Heart left ventricle (tissue), 16 donors: ENCODE measurements at regions not wholly inside any gene's neighbourhood (a gene's known extent, or its start where the extent isn't known, plus 50 kb on each side); places are given as distances from the start of the nearest gene placed in this dataset.

ENCODE experiments used
- ATAC-seq, 4 donors: fragments of 200-7000 bp; cut with Tn5 transposase; one replicate each; pipeline ENCODE4 v1.9.1; 2020 to 2022; ENCODE audit warnings: moderate library complexity in 4 of 4, mild to moderate bottlenecking in 3 of 4, moderate number of reproducible peaks in 1 of 4
- DNase-seq, 5 donors: peaks; one replicate each; pipeline ENCODE4 v3.0.0-alpha.2; 2020
- H3K27ac ChIP-seq, 12 donors: fragments of 200-600 bp; sonication (generic) in 4 of 12; one replicate each; pipeline versions ENCODE4 v1.5.0 to v1.8.0; 2016 to 2022; ENCODE audit warnings: mild to moderate bottlenecking in 2 of 12
- H3K27me3 ChIP-seq, 9 donors: fragments of 200-600 bp; sonication (generic) in 2 of 9; one replicate each; pipeline versions ENCODE4 v1.5.1 to v1.8.0; 2016 to 2022; ENCODE audit warnings: mild to moderate bottlenecking in 3 of 9
- H3K36me3 ChIP-seq, 9 donors: fragments of 200-600 bp; sonication (generic) in 2 of 9; one replicate each; pipeline versions ENCODE4 v1.5.0 to v1.8.0; 2018 to 2022; ENCODE audit warnings: mild to moderate bottlenecking in 2 of 9
- H3K4me1 ChIP-seq, 12 donors: fragments of 200-600 bp; sonication (generic) in 4 of 12; one replicate each; pipeline versions ENCODE4 v1.5.0 to v1.8.0; 2016 to 2022; ENCODE audit warnings: mild to moderate bottlenecking in 3 of 12
- H3K4me3 ChIP-seq, 12 donors: fragments of 200-600 bp; sonication (generic) in 4 of 12; one replicate each; pipeline versions ENCODE4 v1.5.0 to v1.8.0; 2017 to 2022; ENCODE audit warnings: mild to moderate bottlenecking in 9 of 12, moderate library complexity in 4 of 12
- H3K9me3 ChIP-seq, 12 donors: fragments of 200-600 bp; sonication (generic) in 4 of 12; one replicate each; pipeline versions ENCODE4 v1.5.0 to v1.8.0; 2016 to 2022; ENCODE audit warnings: mild to moderate bottlenecking in 1 of 12
- POLR2A ChIP-seq, 2 donors: fragments of 450-650 bp; IDR thresholded peaks; one replicate each; pipeline ENCODE4 v1.6.1; 2017; ENCODE audit warnings: antibody characterized with exemption in 2 of 2, mild to moderate bottlenecking in 2 of 2, moderate library complexity in 2 of 2
- WGBS, 4 donors: extraction: QIAGEN DNeasy Blood & Tissue Kit in 2 of 4; methylation state at CpG; one replicate each; pipeline versions ENCODE4 v1.1.5 to v1.1.7; 2013 to 2018; 5-methylcytosine and 5-hydroxymethylcytosine counted together
- intact Hi-C, 10 donors: fragments of 100-400 bp; cut with DNase I; formaldehyde crosslinking; loops; one replicate each; pipeline versions ENCODE4 v1.11.1 to v1.14.2; 2022
- TF ChIP-seq, protein P1 (sequence below), 12 donors: fragments of 200-600 bp; sonication (generic) in 4 of 12; IDR thresholded peaks; one replicate each; pipeline versions ENCODE4 v1.5.0 to v1.8.0; 2018 to 2022; ENCODE audit warnings: antibody characterized with exemption in 12 of 12, mild to moderate bottlenecking in 5 of 12
- donor health status: ischemic (EF 13 %, LVEDD 7.1; RV severe dilation, severe dysfunction).
- donor health status: healthy with polysubstance abuse.
- donor health status: DM: no; HTN: yes; CAD: no.
- donor health status: DM: no; HTN: no; CAD: no.
- donor health status: ischemic (EF 25% LVEDD 6.9; RV normal size, moderate dysfunction).
- donor health status: ischemic (EF 25% LVEDD 5.7; RV mildly dilated, moderate dysfunction).
- donor health status: healthy.
- donor health status: DM: yes; HTN: yes; CAD: no.
- donor health status: ischemic (EF 35%, LVEDD 5.7; RV mildly dilated, moderate dysfunction).
- donor health status: nonischemic (EF 11% LVEDD 7.7; RV severe dilation, severe dysfunction).
- donor health status: DM: yes; HTN: yes; CAD: no.
- donor health status: PGD.
- donor health status: ischemic (EF 29% LVEDD 5.4; RV normal size, mild dysfunction).
- donor health status: nonischemic (EF 23%, LVEDD 6.1; RV moderate dilation, normal function).

DNA sequence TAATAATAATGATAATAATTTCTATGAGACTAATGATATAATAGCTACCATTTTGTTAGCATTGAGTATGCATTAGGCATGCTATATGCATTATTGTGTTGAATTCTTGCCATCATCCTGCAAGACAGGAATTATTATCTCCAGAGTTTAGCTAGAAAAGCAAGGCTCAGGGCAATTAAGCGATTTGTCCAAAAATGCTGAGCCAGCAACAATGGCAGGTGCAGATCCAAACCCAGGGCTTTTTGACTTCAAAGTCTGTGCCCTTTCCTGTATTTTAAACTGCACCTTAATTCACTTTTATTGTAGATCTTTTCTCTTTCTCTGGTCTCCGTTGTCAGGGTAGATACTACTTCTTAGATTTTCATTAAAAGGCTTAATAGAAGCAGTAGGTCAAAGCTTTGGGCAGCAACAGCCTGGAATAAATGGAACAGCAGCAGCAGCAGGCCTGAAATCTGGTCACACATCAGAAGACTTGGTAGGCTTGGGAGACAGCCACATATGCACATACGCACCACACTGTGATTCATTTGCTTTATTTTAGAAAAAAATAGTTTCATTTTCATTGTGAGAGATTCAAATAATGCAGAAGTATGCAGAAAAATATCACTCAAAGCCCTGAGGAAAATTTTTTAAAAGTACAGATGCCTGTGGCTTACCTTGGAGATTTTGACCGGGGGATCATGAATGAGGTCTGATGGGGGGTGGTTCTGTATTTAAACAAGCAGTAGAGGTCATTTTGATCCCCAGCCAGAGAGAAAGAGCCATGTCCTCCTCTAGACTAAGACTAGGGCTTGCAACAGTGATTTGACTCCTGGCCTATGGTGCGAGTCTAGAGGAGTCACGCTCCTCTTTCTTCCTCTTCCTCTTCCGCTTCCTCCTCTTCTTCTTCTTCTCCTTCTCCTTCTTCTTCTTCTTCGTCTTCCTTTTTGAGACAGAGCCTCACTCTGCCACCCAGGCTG is 455.7 kb downstream of the TSN start:
- no peak overlapping the region for H3K4me3 ChIP-seq
- ATAC-seq (no peak), DNase-seq (no peak)
- intact Hi-C loops: no loop called here
- H3K9me3 ChIP-seq: no peaks in the 10 kb centered on the region
- no peak overlapping the region for H3K27ac ChIP-seq
- H3K27me3 ChIP-seq: peaks cover 0 to 4% (median 0%) of the 10 kb centered on the region in 9 donors
- TF ChIP-seq POLR2A (IDR thresholded peaks at IDR 0.05): no peak
- TF ChIP-seq, protein P1, sequence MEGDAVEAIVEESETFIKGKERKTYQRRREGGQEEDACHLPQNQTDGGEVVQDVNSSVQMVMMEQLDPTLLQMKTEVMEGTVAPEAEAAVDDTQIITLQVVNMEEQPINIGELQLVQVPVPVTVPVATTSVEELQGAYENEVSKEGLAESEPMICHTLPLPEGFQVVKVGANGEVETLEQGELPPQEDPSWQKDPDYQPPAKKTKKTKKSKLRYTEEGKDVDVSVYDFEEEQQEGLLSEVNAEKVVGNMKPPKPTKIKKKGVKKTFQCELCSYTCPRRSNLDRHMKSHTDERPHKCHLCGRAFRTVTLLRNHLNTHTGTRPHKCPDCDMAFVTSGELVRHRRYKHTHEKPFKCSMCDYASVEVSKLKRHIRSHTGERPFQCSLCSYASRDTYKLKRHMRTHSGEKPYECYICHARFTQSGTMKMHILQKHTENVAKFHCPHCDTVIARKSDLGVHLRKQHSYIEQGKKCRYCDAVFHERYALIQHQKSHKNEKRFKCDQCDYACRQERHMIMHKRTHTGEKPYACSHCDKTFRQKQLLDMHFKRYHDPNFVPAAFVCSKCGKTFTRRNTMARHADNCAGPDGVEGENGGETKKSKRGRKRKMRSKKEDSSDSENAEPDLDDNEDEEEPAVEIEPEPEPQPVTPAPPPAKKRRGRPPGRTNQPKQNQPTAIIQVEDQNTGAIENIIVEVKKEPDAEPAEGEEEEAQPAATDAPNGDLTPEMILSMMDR (IDR thresholded peaks at IDR 0.05): no peak
- no peaks in the 10 kb centered on the region for H3K4me1 ChIP-seq
- H3K36me3 ChIP-seq: no peaks in the 10 kb centered on the region
- 89 to 92% (median 91%) methylated on average over 8 of the region's 8 CpGs for WGBS, 4 donors

DNA sequence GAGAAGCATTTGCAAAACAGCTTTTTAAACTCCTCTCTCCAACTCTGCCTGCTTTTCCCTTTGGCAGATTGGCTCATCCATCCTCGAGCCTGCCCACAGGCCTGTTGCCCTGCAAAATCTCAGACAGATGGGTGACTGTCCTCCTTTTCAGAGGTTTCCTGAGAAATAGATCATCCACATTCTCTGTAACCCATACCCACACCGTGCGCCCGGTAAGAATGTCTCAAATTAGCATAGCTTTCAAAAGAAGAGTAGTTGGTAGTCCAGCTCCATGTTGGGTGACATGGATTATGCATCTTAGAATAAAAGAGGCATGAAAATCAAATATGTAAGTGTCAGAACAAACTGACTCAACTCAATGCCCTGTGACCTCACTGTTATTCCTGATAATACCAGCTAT is 457.9 kb downstream of the TSN start:
- no peaks in the 10 kb centered on the region for H3K9me3 ChIP-seq
- H3K27me3 ChIP-seq: peaks cover 0 to 1% (median 0%) of the 10 kb centered on the region in 9 donors
- ATAC-seq (no peak), DNase-seq (no peak)
- H3K27ac ChIP-seq: no peak overlapping the region
- no peaks in the 10 kb centered on the region for H3K36me3 ChIP-seq
- H3K4me1 ChIP-seq: no peaks in the 10 kb centered on the region
- intact Hi-C loops: no loop called here
- H3K4me3 ChIP-seq: no peak overlapping the region
- TF ChIP-seq, protein P1 (IDR thresholded peaks at IDR 0.05): no peak
- no peak for TF ChIP-seq POLR2A (IDR thresholded peaks at IDR 0.05)
- WGBS, 4 donors: 84 to 93% (median 91%) methylated on average over 4 of the region's 4 CpGs

DNA sequence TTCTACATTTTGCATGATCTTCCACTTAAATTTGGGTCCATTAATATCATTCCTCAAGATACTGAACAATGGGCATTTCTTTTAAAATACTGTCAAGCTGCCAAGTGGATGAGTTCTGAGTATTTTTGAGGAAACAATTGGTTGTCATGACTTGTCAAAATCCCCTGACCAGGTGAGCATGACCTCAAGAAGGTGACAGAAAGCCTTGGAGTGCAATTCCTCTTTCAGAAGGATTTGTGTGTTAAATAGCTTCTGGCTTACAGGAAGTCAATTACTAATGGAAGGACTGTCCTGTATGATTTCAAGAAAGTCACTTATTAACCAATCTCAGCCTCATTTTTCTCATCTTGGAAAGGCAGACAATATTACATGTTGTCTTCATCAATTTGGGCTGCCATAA is 460.6 kb downstream of the TSN start:
- intact Hi-C loops: no loop called here
- DNase-seq (no peak), ATAC-seq (no peak)
- Histone ChIP-seq H3K27me3 (no peaks in the 10 kb centered on the region), H3K4me3 (no peak overlapping the region), H3K9me3 (no peaks in the 10 kb centered on the region), H3K36me3 (no peaks in the 10 kb centered on the region), H3K4me1 (no peaks in the 10 kb centered on the region), H3K27ac (no peak overlapping the region)
- no peak for TF ChIP-seq POLR2A (IDR thresholded peaks at IDR 0.05)
- TF ChIP-seq, protein P1 (IDR thresholded peaks at IDR 0.05): no peak

DNA sequence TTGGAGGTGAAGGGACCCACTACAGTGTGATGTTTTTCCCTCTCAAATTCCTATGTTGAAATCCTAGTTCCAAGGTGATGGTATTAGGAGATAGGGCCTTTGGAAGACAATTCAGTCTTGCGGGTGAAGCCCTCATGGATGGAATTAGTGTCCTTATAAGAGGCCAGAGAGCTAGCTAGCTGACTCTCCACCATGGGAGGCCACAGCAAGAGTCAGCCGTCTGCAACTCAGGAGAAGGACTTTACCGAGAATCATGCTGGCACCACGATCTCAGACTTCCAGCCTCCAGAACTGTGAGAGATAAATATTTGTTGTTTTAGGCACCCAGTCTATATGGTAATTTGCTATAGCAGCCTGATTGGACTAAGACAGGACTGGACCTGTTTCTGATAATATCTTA is 461.4 kb downstream of the TSN start:
- DNase-seq (no peak), ATAC-seq (no peak)
- Histone ChIP-seq H3K27me3 (no peaks in the 10 kb centered on the region), H3K36me3 (no peaks in the 10 kb centered on the region), H3K4me1 (no peaks in the 10 kb centered on the region), H3K27ac (no peak overlapping the region), H3K9me3 (no peaks in the 10 kb centered on the region), H3K4me3 (no peak overlapping the region)
- 83 to 89% (median 87%) methylated on average over 4 of the region's 4 CpGs for WGBS, 4 donors
- intact Hi-C loops: no loop called here
- TF ChIP-seq POLR2A (IDR thresholded peaks at IDR 0.05): no peak
- TF ChIP-seq, protein P1 (IDR thresholded peaks at IDR 0.05): no peak
